Peyer's patch (tissue), 4 donors: ENCODE measurements at regions not wholly inside any gene's neighbourhood (a gene's known extent, or its start where the extent isn't known, plus 50 kb on each side); places are given as distances from the start of the nearest gene placed in this dataset.

ENCODE experiments used
- DNase-seq, 3 donors: peaks; one replicate each; pipeline ENCODE4 v3.0.0-alpha.2; 2017 to 2019
- H3K27ac ChIP-seq, 4 donors: fragments of 200-600 bp; sonication (generic); one replicate each; pipeline ENCODE4 v1.5.1; 2016 to 2019
- H3K27me3 ChIP-seq, 2 donors: fragments of 200-600 bp; sonication (generic); one replicate each; pipeline ENCODE4 v1.5.1; 2019
- H3K36me3 ChIP-seq, 3 donors: fragments of 200-600 bp; sonication (generic); one replicate each; pipeline ENCODE4 v1.5.1; 2016 to 2019
- H3K4me1 ChIP-seq, 4 donors: fragments of 200-600 bp; sonication (generic); one replicate each; pipeline ENCODE4 v1.5.1; 2016 to 2019
- H3K4me3 ChIP-seq, 4 donors: fragments of 200-600 bp; sonication (generic); 1 replicate in 3 of 4; 2 replicates in 1 of 4; pipeline ENCODE4 v1.5.1; 2016 to 2019; ENCODE audit warnings: mild to moderate bottlenecking in 1 of 4
- H3K9me3 ChIP-seq, 4 donors: fragments of 200-600 bp; sonication (generic); one replicate each; pipeline ENCODE4 v1.5.1; 2016 to 2019; ENCODE audit warnings: mild to moderate bottlenecking in 1 of 4
- CTCF ChIP-seq, 6 experiments: fragments of 450-650 bp in 4 of 6; fragments of 200-600 bp in 2 of 6; sonication (generic) in 1 of 6; IDR thresholded peaks; one replicate each; pipeline ENCODE4 v1.5.1; 2017 to 2019; ENCODE audit warnings: antibody characterized with exemption in 6 of 6, mild to moderate bottlenecking in 3 of 6, moderate library complexity in 1 of 6
- POLR2A ChIP-seq, 2 donors: fragments of 450-650 bp; IDR thresholded peaks; one replicate each; pipeline ENCODE4 v1.5.1; 2017; ENCODE audit warnings: antibody characterized with exemption in 2 of 2, mild to moderate bottlenecking in 2 of 2, moderate library complexity in 2 of 2

GRCh38 chr6:90940812-90941481 is 354.1 kb upstream of the MAP3K7 start:
- peak in 4 of 6 experiments; percentile 29 to 70 (median 66) for TF ChIP-seq CTCF (IDR thresholded peaks at IDR 0.05)
- no peak for TF ChIP-seq POLR2A (IDR thresholded peaks at IDR 0.05)
- H3K27me3 ChIP-seq, result no peaks in the 10 kb centered on the region
- no peaks in the 10 kb centered on the region for H3K36me3 ChIP-seq
- H3K4me3 ChIP-seq, result no peak overlapping the region
- no peaks in the 10 kb centered on the region for H3K4me1 ChIP-seq
- DNase-seq, result no peak
- no peaks in the 10 kb centered on the region for H3K9me3 ChIP-seq
- H3K27ac ChIP-seq, result no peak overlapping the region

- no peak for TF ChIP-seq POLR2A (IDR thresholded peaks at IDR 0.05)
- TF ChIP-seq CTCF (IDR thresholded peaks at IDR 0.05), result no peak
- Histone ChIP-seq H3K36me3 (no peaks in the 10 kb centered on the region), H3K9me3 (no peaks in the 10 kb centered on the region), H3K4me3 (no peak overlapping the region), H3K27ac (no peak overlapping the region), H3K4me1 (peaks cover 0 to 4% (median 0%) of the 10 kb centered on the region in 4 donors), H3K27me3 (no peaks in the 10 kb centered on the region)
- DNase-seq, result no peak
Measured at GRCh38 chr6:90939906-90940305, 353.0 kb upstream of the MAP3K7 start.

- Histone ChIP-seq H3K27me3 (no peaks in the 10 kb centered on the region), H3K36me3 (no peaks in the 10 kb centered on the region), H3K4me1 (peaks cover 0 to 4% (median 0%) of the 10 kb centered on the region in 4 donors), H3K27ac (no peak overlapping the region), H3K4me3 (no peak overlapping the region), H3K9me3 (no peaks in the 10 kb centered on the region)
- TF ChIP-seq CTCF (IDR thresholded peaks at IDR 0.05) (no peak), POLR2A (IDR thresholded peaks at IDR 0.05) (no peak)
- no peak for DNase-seq
Measured at GRCh38 chr6:90938122-90938521, 351.2 kb upstream of the MAP3K7 start.

DNA sequence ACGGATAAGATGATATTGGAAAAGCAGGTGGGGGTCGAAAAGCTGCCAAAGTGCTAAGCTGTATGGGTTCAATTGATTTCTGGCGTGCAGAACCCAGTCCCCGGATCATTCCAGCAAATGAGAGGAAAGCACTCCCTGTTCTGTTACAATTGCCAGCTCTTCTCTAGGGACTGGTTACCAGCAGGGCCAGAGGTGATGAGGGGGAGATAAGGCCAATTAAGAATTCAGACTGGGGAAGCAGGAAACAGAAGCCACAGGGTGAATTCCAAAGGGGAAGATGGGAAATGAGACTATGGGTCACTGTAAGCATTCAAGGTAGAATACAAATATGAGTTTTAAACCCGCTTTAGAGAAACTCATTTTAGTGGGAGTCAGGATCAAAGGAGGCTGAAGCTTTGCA is 349.4 kb upstream of the MAP3K7 start:
- Histone ChIP-seq H3K36me3 (no peaks in the 10 kb centered on the region), H3K4me3 (no peak overlapping the region), H3K9me3 (no peaks in the 10 kb centered on the region), H3K27me3 (no peaks in the 10 kb centered on the region), H3K4me1 (peaks cover 0 to 4% (median 0%) of the 10 kb centered on the region in 4 donors), H3K27ac (no peak overlapping the region)
- TF ChIP-seq POLR2A (IDR thresholded peaks at IDR 0.05) (no peak), CTCF (IDR thresholded peaks at IDR 0.05) (no peak)
- no peak for DNase-seq

DNA sequence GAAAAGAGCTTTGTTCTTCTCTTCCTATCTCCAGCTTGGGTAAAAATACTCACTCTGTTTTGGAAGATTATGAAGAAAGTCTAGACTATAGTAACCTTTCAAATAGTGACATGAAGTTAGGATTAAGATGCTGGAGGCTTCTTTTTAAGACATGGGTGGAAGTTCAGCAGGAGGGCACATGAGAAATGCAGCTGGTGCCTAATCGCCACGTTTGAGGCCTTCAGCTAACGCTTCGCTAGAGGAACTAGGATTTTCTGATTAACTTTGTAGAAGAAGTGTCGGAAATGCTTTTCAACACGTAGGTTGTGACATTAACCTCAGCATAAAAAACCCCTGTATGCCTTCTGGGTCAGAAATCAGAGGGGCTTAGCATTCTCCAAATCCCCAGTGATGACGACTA is 348.1 kb upstream of the MAP3K7 start:
- Histone ChIP-seq H3K27ac (no peak overlapping the region), H3K4me1 (peaks cover 0 to 4% (median 0%) of the 10 kb centered on the region in 4 donors), H3K27me3 (no peaks in the 10 kb centered on the region), H3K36me3 (no peaks in the 10 kb centered on the region), H3K4me3 (no peak overlapping the region), H3K9me3 (no peaks in the 10 kb centered on the region)
- DNase-seq, result no peak
- TF ChIP-seq POLR2A (IDR thresholded peaks at IDR 0.05), result no peak
- no peak for TF ChIP-seq CTCF (IDR thresholded peaks at IDR 0.05)
